H1 (cell line): ENCODE measurements at regions not wholly inside any gene's neighbourhood (a gene's known extent, or its start where the extent isn't known, plus 50 kb on each side); places are given as distances from the start of the nearest gene placed in this dataset.

Experiments used
- ATF3 ChIP-seq: IDR thresholded peaks from 2 replicates; pipeline ENCODE4 v1.6.1; 2011; ENCODE audit warnings: low read depth, mild to moderate bottlenecking, low read length; ENCODE audit not compliant: insufficient read depth
- BCL11A ChIP-seq, 2 experiments: IDR thresholded peaks; one replicate each; pipeline ENCODE4 v1.6.1; 2011; ENCODE audit warnings: low read depth in 2 of 2, low read length in 2 of 2, mild to moderate bottlenecking in 2 of 2
- CBX5 ChIP-seq: fragments of 300-800, 300-1000 bp; sonication (generic); IDR thresholded peaks from 2 replicates; pipeline ENCODE4 v1.7.1; 2016; ENCODE audit warnings: antibody characterized with exemption, low read length, low read depth
- CBX8 ChIP-seq: fragments of 300-800, 300-1000 bp; sonication (generic); IDR thresholded peaks from 2 replicates; pipeline ENCODE4 v1.7.1; 2016; ENCODE audit warnings: low read depth, low read length, borderline replicate concordance
- E2F6 ChIP-seq: IDR thresholded peaks from 2 replicates; pipeline ENCODE4 v1.6.1; 2012; ENCODE audit warnings: inconsistent platforms
- EGR1 ChIP-seq: IDR thresholded peaks from 2 replicates; pipeline ENCODE4 v1.6.1; 2011; ENCODE audit warnings: low read depth, low read length, borderline replicate concordance
- FOSL1 ChIP-seq: IDR thresholded peaks from 2 replicates; pipeline ENCODE4 v1.6.1; 2011; ENCODE audit warnings: mild to moderate bottlenecking, low read depth, low read length, moderate library complexity; ENCODE audit not compliant: insufficient read depth
- JUND ChIP-seq: IDR thresholded peaks from 2 replicates; pipeline ENCODE4 v1.6.1; 2011; ENCODE audit warnings: mild to moderate bottlenecking, improper control_type of control experiment, low read length
- KDM4A ChIP-seq: IDR thresholded peaks from one replicate; pipeline ENCODE4 v1.7.1; 2012; ENCODE audit warnings: low read depth, mild to moderate bottlenecking, moderate library complexity, low read length, inconsistent platforms; ENCODE audit not compliant: severe bottlenecking
- PHF8 ChIP-seq: fragments of 200-600 bp; sonication (generic); conservative IDR thresholded peaks from 2 replicates; pipeline ENCODE4 v1.7.1; 2012; ENCODE audit warnings: low read depth, mild to moderate bottlenecking, inconsistent platforms, low read length, moderate library complexity
- POLR2A ChIP-seq, 2 experiments: IDR thresholded peaks; 1 replicate in 1 of 2; 2 replicates in 1 of 2; pipeline ENCODE4 v1.6.1; 2011; ENCODE audit warnings: low read depth in 2 of 2, low read length in 2 of 2, mild to moderate bottlenecking in 2 of 2; ENCODE audit errors: control extremely low read depth in 1 of 2
- POLR2AphosphoS5 ChIP-seq: IDR thresholded peaks from 2 replicates; pipeline ENCODE4 v1.6.1; 2011; ENCODE audit warnings: low read depth, low read length
- RXRA ChIP-seq: IDR thresholded peaks from 2 replicates; pipeline ENCODE4 v1.6.1; 2011; ENCODE audit warnings: low read depth, mild to moderate bottlenecking, low read length, moderate library complexity; ENCODE audit not compliant: insufficient read depth
- SAP30 ChIP-seq: fragments of 300-600 bp; sonication (generic); IDR thresholded peaks from 2 replicates; pipeline ENCODE4 v1.7.1; 2012; ENCODE audit warnings: low read length, moderate library complexity, mild to moderate bottlenecking, inconsistent platforms; ENCODE audit not compliant: insufficient read depth, insufficient replicate concordance
- SIN3A ChIP-seq, 2 experiments: IDR thresholded peaks in 1 of 2; conservative IDR thresholded peaks in 1 of 2; 2 replicates each; pipeline ENCODE4 v1.6.1; 2011 to 2012; ENCODE audit warnings: low read length in 2 of 2, improper control_type of control experiment in 1 of 2, low read depth in 1 of 2, mild to moderate bottlenecking in 1 of 2
- TAF1 ChIP-seq: IDR thresholded peaks from 2 replicates; pipeline ENCODE4 v1.6.1; 2011; ENCODE audit warnings: mild to moderate bottlenecking, low read depth, low read length
- TF ChIP-seq, protein P1 (sequence below): IDR thresholded peaks from 2 replicates; pipeline ENCODE4 v1.6.1; 2012; ENCODE audit warnings: inconsistent platforms
- TF ChIP-seq, protein P2 (sequence below): IDR thresholded peaks from 2 replicates; pipeline ENCODE4 v1.6.1; 2012; ENCODE audit warnings: low read length, inconsistent platforms

- TF ChIP-seq, protein P1, sequence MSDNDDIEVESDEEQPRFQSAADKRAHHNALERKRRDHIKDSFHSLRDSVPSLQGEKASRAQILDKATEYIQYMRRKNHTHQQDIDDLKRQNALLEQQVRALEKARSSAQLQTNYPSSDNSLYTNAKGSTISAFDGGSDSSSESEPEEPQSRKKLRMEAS, result no peak
- TF ChIP-seq EGR1 (no peak), CBX8 (no peak), SAP30 (no peak), CBX5 (no peak), RXRA (no peak), KDM4A (no peak), TAF1 (no peak), ATF3 (no peak), POLR2AphosphoS5 (no peak), SIN3A (conservative IDR thresholded peaks at IDR 0.05 in 1 of 2, IDR thresholded peaks at IDR 0.05 in 1 of 2; ENCODE audit: low read depth in 1 of 2, low read length in 2 of 2) (no peak), JUND (no peak), PHF8 (no peak), FOSL1 (no peak), POLR2A (IDR thresholded peaks at IDR 0.05; ENCODE audit: control extremely low read depth in 1 of 2, low read depth in 2 of 2, low read length in 2 of 2) (no peak), E2F6 (no peak), BCL11A (IDR thresholded peaks at IDR 0.05; ENCODE audit: low read depth in 2 of 2, low read length in 2 of 2) (no peak)
- TF ChIP-seq, protein P2, sequence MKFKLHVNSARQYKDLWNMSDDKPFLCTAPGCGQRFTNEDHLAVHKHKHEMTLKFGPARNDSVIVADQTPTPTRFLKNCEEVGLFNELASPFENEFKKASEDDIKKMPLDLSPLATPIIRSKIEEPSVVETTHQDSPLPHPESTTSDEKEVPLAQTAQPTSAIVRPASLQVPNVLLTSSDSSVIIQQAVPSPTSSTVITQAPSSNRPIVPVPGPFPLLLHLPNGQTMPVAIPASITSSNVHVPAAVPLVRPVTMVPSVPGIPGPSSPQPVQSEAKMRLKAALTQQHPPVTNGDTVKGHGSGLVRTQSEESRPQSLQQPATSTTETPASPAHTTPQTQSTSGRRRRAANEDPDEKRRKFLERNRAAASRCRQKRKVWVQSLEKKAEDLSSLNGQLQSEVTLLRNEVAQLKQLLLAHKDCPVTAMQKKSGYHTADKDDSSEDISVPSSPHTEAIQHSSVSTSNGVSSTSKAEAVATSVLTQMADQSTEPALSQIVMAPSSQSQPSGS, result no peak
Observed at GRCh38 chr6:121582262-121582661, 146.8 kb downstream of the GJA1 start (continued).
